HL-60 (cell line): ENCODE measurements at regions not wholly inside any gene's neighbourhood (a gene's known extent, or its start where the extent isn't known, plus 50 kb on each side); places are given as distances from the start of the nearest gene placed in this dataset.

ENCODE experiments used
- DNase-seq, 2 experiments: peaks; one replicate each; pipeline ENCODE4 v3.0.0-alpha.2; 2010 to 2020; ENCODE audit warnings: low read depth in 1 of 2, low spot score in 1 of 2
- H3K27ac ChIP-seq: fragments of 250-450 bp; sonication (Bioruptor Pico); replicated peaks from 2 replicates; pipeline ENCODE4 v1.5.1; 2020; ENCODE audit warnings: mild to moderate bottlenecking, moderate library complexity
- H3K27me3 ChIP-seq: fragments of 250-450 bp; sonication (Bioruptor Pico); 2 replicates; pipeline ENCODE4 v1.5.1; 2021; ENCODE audit warnings: mild to moderate bottlenecking, moderate library complexity; ENCODE audit not compliant: insufficient read depth, poor library complexity, severe bottlenecking
- H3K4me3 ChIP-seq: replicated peaks from 2 replicates; pipeline ENCODE4 v1.5.1; 2011; ENCODE audit warnings: mild to moderate bottlenecking, control low read depth, low read length; ENCODE audit not compliant: insufficient read depth
- GABPA ChIP-seq: IDR thresholded peaks from 2 replicates; pipeline ENCODE4 v1.6.1; 2012; ENCODE audit warnings: low read depth
- POLR2AphosphoS5 ChIP-seq: IDR thresholded peaks from 2 replicates; pipeline ENCODE4 v1.6.1; 2012; ENCODE audit warnings: low read depth
- SPI1 ChIP-seq: IDR thresholded peaks from 2 replicates; pipeline ENCODE4 v1.6.1; 2012; ENCODE audit warnings: low read depth, mild to moderate bottlenecking, borderline replicate concordance
- TF ChIP-seq, protein P1 (sequence below): IDR thresholded peaks from 2 replicates; pipeline ENCODE4 v1.6.1; 2012; ENCODE audit warnings: low read depth; ENCODE audit not compliant: insufficient replicate concordance
- TF ChIP-seq, protein P2 (sequence below): IDR thresholded peaks from one replicate; pipeline ENCODE4 v1.5.1; 2011; ENCODE audit warnings: low read length, control low read depth, inconsistent platforms; ENCODE audit not compliant: insufficient read depth

DNA sequence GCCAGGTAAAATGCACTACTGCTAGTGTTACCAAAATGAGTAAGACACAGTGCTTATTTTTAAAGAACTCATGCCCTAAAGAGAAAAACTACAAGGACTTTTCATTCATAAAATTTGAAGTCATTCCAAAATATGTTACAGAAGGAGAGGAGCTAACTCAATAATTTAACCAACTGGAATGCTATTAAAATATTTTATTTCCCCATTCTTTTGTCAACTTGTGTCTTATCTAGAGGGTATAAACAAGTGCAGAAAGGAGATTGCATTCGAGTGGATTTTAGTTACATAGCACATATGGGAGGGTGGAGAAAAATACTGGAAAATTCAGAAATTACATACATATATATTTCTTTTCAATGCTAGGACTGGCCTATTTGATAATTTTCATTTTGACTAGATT, 131.0 kb upstream of the IRS2 start:
- TF ChIP-seq GABPA, result no peak
- no peak for TF ChIP-seq POLR2AphosphoS5
- TF ChIP-seq, protein P1, sequence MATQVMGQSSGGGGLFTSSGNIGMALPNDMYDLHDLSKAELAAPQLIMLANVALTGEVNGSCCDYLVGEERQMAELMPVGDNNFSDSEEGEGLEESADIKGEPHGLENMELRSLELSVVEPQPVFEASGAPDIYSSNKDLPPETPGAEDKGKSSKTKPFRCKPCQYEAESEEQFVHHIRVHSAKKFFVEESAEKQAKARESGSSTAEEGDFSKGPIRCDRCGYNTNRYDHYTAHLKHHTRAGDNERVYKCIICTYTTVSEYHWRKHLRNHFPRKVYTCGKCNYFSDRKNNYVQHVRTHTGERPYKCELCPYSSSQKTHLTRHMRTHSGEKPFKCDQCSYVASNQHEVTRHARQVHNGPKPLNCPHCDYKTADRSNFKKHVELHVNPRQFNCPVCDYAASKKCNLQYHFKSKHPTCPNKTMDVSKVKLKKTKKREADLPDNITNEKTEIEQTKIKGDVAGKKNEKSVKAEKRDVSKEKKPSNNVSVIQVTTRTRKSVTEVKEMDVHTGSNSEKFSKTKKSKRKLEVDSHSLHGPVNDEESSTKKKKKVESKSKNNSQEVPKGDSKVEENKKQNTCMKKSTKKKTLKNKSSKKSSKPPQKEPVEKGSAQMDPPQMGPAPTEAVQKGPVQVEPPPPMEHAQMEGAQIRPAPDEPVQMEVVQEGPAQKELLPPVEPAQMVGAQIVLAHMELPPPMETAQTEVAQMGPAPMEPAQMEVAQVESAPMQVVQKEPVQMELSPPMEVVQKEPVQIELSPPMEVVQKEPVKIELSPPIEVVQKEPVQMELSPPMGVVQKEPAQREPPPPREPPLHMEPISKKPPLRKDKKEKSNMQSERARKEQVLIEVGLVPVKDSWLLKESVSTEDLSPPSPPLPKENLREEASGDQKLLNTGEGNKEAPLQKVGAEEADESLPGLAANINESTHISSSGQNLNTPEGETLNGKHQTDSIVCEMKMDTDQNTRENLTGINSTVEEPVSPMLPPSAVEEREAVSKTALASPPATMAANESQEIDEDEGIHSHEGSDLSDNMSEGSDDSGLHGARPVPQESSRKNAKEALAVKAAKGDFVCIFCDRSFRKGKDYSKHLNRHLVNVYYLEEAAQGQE, result no peak
- no peak for TF ChIP-seq SPI1
- TF ChIP-seq, protein P2, sequence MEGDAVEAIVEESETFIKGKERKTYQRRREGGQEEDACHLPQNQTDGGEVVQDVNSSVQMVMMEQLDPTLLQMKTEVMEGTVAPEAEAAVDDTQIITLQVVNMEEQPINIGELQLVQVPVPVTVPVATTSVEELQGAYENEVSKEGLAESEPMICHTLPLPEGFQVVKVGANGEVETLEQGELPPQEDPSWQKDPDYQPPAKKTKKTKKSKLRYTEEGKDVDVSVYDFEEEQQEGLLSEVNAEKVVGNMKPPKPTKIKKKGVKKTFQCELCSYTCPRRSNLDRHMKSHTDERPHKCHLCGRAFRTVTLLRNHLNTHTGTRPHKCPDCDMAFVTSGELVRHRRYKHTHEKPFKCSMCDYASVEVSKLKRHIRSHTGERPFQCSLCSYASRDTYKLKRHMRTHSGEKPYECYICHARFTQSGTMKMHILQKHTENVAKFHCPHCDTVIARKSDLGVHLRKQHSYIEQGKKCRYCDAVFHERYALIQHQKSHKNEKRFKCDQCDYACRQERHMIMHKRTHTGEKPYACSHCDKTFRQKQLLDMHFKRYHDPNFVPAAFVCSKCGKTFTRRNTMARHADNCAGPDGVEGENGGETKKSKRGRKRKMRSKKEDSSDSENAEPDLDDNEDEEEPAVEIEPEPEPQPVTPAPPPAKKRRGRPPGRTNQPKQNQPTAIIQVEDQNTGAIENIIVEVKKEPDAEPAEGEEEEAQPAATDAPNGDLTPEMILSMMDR, result no peak
- Histone ChIP-seq H3K4me3 (no peak overlapping the region), H3K27ac (no peak overlapping the region), H3K27me3 (no peaks in the 10 kb centered on the region)
- DNase-seq, result no peak

DNA sequence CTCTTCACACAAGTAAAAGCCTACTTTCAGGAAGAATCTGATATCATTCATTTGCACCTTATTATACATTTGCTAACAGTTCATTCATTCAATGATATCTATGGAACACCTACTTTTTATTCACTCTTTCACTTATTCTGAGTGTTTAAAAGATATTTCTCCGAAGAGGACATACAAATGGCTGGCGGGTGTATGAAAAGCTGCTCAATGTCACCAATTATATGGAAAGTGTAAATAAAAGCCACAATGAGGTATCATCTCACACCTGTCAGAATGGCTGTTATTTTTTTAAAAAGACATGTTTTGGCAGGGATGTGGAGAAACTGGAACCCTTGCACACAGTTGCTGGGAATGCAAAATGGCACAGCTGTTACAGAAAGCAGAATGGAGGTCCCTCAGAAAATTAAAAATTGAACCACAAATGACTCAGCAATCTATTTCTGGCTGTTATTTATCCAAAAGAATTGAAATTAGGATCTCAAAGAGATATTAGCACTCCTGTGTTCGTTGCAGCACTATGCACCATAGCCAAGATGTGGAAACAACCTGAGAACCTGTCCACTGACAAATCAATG, 127.6 kb upstream of the IRS2 start:
- TF ChIP-seq, protein P2, result no peak
- no peak for TF ChIP-seq POLR2AphosphoS5
- TF ChIP-seq SPI1, result no peak
- no peak for TF ChIP-seq GABPA
- TF ChIP-seq, protein P1, result no peak
- no peak overlapping the region for H3K4me3 ChIP-seq
- DNase-seq, result no peak
- no peaks in the 10 kb centered on the region for H3K27me3 ChIP-seq
- no peak overlapping the region for H3K27ac ChIP-seq

- Histone ChIP-seq H3K4me3 (no peak overlapping the region), H3K27me3 (no peaks in the 10 kb centered on the region), H3K27ac (no peak overlapping the region)
- no peak for DNase-seq
- TF ChIP-seq POLR2AphosphoS5 (no peak), GABPA (no peak)
Measured at GRCh38 chr13:109913186-109913585, 126.8 kb upstream of the IRS2 start.

GRCh38 chr13:109910194-109910593, 123.8 kb upstream of the IRS2 start:
- Histone ChIP-seq H3K4me3 (no peak overlapping the region), H3K27me3 (no peaks in the 10 kb centered on the region), H3K27ac (no peak overlapping the region)
- DNase-seq, result no peak
- TF ChIP-seq POLR2AphosphoS5 (no peak), GABPA (no peak), SPI1 (no peak)
- TF ChIP-seq, protein P2, result no peak
- TF ChIP-seq, protein P1, result no peak
